GM12878 (cell line): ENCODE measurements at regions not wholly inside any gene's neighbourhood (a gene's known extent, or its start where the extent isn't known, plus 50 kb on each side); places are given as distances from the start of the nearest gene placed in this dataset.

ENCODE experiments used
- ATF7 ChIP-seq: fragments of 450-650 bp; IDR thresholded peaks from 2 replicates; pipeline ENCODE4 v1.6.1; 2016; ENCODE audit warnings: low read depth, mild to moderate bottlenecking
- BCL11A ChIP-seq: IDR thresholded peaks from 2 replicates; pipeline ENCODE4 v1.6.1; 2011; ENCODE audit warnings: low read depth, low read length
- BRCA1 ChIP-seq: IDR thresholded peaks from 2 replicates; pipeline ENCODE4 v1.6.1; 2011; ENCODE audit warnings: low read depth, low read length, improper control_type of control experiment
- EZH2 ChIP-seq: IDR thresholded peaks from 2 replicates; pipeline ENCODE4 v1.6.1; 2012; ENCODE audit warnings: low read depth, mild to moderate bottlenecking, control low read depth, inconsistent platforms, low read length, borderline replicate concordance; ENCODE audit not compliant: control insufficient read depth
- FOXM1 ChIP-seq: IDR thresholded peaks from 2 replicates; pipeline ENCODE4 v1.6.1; 2012; ENCODE audit warnings: low read depth, mild to moderate bottlenecking, inconsistent platforms, low read length, moderate library complexity
- JUND ChIP-seq: IDR thresholded peaks from 2 replicates; pipeline ENCODE4 v1.6.1; 2012; ENCODE audit warnings: low read depth, mild to moderate bottlenecking, low read length, improper control_type of control experiment, moderate library complexity
- KLF5 ChIP-seq: fragments of 450-650 bp; IDR thresholded peaks from 2 replicates; pipeline ENCODE4 v1.6.1; 2014; ENCODE audit warnings: mild to moderate bottlenecking; ENCODE audit not compliant: partially characterized antibody
- PAX5 ChIP-seq: IDR thresholded peaks from 2 replicates; pipeline ENCODE4 v1.6.1; 2011; ENCODE audit warnings: low read depth, low read length, borderline replicate concordance
- RCOR1 ChIP-seq: conservative IDR thresholded peaks from 2 replicates; pipeline ENCODE4 v1.6.1; 2012; ENCODE audit warnings: low read depth, low read length, improper control_type of control experiment
- RFX5 ChIP-seq: IDR thresholded peaks from 2 replicates; pipeline ENCODE4 v1.6.1; 2011; ENCODE audit warnings: low read depth, low read length, improper control_type of control experiment
- SPI1 ChIP-seq: IDR thresholded peaks from 2 replicates; pipeline ENCODE4 v1.6.1; 2011; ENCODE audit warnings: low read depth, mild to moderate bottlenecking, low read length, moderate library complexity, borderline replicate concordance; ENCODE audit not compliant: insufficient read depth
- STAT1 ChIP-seq: fragments of 450-650 bp; conservative IDR thresholded peaks from 2 replicates; pipeline ENCODE4 v1.6.1; 2014; ENCODE audit warnings: antibody characterized with exemption, mild to moderate bottlenecking
- TAF1 ChIP-seq: IDR thresholded peaks from 2 replicates; pipeline ENCODE4 v1.6.1; 2011; ENCODE audit warnings: mild to moderate bottlenecking, low read depth, low read length, borderline replicate concordance
- ZSCAN29 ChIP-seq: fragments of 450-650 bp; IDR thresholded peaks from 2 replicates; pipeline ENCODE4 v1.6.1; 2017; ENCODE audit warnings: mild to moderate bottlenecking, moderate library complexity
- TF ChIP-seq, protein P1 (sequence below): IDR thresholded peaks from 2 replicates; pipeline ENCODE4 v1.6.1; 2012; ENCODE audit warnings: low read length, inconsistent platforms
- TF ChIP-seq, protein P2 (sequence below): fragments of 450-650 bp; formaldehyde crosslinking; IDR thresholded peaks from 2 replicates; pipeline ENCODE4 v1.4.0; 2022; ENCODE audit warnings: mild to moderate bottlenecking, moderate library complexity
- TF ChIP-seq, protein P3 (sequence below): IDR thresholded peaks from 2 replicates; pipeline ENCODE4 v1.6.1; 2011; ENCODE audit warnings: mild to moderate bottlenecking, low read depth, low read length, moderate library complexity; ENCODE audit not compliant: insufficient replicate concordance
- TF ChIP-seq, protein P4 (sequence below): IDR thresholded peaks from 2 replicates; pipeline ENCODE4 v1.6.1; 2011; ENCODE audit warnings: borderline replicate concordance, low read depth, mild to moderate bottlenecking, moderate library complexity, low read length; ENCODE audit not compliant: insufficient read depth, poor library complexity, severe bottlenecking

DNA sequence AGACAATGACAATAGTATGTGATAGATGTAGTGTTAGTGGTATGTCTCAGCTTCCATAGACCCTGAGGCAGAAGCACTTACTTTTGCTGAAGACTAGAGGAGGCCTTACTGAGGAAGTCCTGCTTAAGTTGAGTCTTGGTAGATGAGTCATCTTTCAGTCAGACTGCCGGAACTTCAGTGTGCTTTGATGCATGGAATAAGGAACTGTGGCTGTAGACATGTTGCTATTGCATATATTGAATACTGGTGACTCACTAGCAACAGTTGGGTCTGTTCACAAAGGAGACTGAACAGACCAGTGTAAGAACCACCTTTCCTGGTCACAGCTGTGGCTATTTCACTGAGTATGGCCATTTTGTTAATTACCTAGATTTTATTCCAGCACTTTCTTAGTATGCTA lies 1000.6 kb downstream of the OLFM4 start (continued):
- TF ChIP-seq, protein P1, sequence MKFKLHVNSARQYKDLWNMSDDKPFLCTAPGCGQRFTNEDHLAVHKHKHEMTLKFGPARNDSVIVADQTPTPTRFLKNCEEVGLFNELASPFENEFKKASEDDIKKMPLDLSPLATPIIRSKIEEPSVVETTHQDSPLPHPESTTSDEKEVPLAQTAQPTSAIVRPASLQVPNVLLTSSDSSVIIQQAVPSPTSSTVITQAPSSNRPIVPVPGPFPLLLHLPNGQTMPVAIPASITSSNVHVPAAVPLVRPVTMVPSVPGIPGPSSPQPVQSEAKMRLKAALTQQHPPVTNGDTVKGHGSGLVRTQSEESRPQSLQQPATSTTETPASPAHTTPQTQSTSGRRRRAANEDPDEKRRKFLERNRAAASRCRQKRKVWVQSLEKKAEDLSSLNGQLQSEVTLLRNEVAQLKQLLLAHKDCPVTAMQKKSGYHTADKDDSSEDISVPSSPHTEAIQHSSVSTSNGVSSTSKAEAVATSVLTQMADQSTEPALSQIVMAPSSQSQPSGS = peak; percentile 26; the same call in 1 of the 2 replicates
- TF ChIP-seq RCOR1 (no peak), BCL11A (no peak), KLF5 (no peak), PAX5 (peak; percentile 61; the same call in 1 of the 2 replicates), SPI1 (peak; percentile 67), EZH2 (no peak), TAF1 (0 out of 2 replicates have a peak, but pooled peaks have one; percentile 21), JUND (no peak), BRCA1 (no peak), FOXM1 (no peak), ATF7 (peak; percentile 23; the same call in 1 of the 2 replicates), ZSCAN29 (no peak), STAT1 (no peak), RFX5 (no peak)
- TF ChIP-seq, protein P2, sequence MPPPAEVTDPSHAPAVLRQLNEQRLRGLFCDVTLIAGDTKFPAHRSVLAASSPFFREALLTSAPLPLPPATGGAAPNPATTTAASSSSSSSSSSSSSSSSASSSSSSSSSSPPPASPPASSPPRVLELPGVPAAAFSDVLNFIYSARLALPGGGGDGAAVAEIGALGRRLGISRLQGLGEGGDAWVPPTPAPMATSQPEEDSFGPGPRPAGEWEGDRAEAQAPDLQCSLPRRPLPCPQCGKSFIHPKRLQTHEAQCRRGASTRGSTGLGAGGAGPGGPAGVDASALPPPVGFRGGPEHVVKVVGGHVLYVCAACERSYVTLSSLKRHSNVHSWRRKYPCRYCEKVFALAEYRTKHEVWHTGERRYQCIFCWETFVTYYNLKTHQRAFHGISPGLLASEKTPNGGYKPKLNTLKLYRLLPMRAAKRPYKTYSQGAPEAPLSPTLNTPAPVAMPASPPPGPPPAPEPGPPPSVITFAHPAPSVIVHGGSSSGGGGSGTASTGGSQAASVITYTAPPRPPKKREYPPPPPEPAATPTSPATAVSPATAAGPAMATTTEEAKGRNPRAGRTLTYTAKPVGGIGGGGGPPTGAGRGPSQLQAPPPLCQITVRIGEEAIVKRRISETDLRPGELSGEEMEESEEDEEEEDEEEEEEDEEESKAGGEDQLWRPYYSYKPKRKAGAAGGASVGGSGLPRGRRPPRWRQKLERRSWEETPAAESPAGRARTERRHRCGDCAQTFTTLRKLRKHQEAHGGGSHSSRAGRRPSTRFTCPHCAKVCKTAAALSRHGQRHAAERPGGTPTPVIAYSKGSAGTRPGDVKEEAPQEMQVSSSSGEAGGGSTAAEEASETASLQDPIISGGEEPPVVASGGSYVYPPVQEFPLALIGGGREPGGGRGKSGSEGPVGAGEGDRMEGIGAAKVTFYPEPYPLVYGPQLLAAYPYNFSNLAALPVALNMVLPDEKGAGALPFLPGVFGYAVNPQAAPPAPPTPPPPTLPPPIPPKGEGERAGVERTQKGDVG = no peak
- TF ChIP-seq, protein P3, sequence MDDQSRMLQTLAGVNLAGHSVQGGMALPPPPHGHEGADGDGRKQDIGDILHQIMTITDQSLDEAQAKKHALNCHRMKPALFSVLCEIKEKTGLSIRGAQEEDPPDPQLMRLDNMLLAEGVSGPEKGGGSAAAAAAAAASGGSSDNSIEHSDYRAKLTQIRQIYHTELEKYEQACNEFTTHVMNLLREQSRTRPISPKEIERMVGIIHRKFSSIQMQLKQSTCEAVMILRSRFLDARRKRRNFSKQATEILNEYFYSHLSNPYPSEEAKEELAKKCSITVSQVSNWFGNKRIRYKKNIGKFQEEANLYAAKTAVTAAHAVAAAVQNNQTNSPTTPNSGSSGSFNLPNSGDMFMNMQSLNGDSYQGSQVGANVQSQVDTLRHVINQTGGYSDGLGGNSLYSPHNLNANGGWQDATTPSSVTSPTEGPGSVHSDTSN = no peak
- TF ChIP-seq, protein P4, sequence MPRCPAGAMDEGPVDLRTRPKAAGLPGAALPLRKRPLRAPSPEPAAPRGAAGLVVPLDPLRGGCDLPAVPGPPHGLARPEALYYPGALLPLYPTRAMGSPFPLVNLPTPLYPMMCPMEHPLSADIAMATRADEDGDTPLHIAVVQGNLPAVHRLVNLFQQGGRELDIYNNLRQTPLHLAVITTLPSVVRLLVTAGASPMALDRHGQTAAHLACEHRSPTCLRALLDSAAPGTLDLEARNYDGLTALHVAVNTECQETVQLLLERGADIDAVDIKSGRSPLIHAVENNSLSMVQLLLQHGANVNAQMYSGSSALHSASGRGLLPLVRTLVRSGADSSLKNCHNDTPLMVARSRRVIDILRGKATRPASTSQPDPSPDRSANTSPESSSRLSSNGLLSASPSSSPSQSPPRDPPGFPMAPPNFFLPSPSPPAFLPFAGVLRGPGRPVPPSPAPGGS = no peak
